ENCODE measurements at regions not wholly inside any gene's neighbourhood (a gene's known extent, or its start where the extent isn't known, plus 50 kb on each side); places are given as distances from the start of the nearest gene placed in this dataset.

GRCh38 chr14:87153901-87154300, 839.1 kb downstream of the GALC start:
- no peak overlapping the region for H3K4me2 ChIP-seq (ENCODE audit: low read depth, low read length)
- H2AFZ ChIP-seq (ENCODE audit: low read length): no peak overlapping the region
- ChIA-PET POLR2A (no interaction called here), CTCF (ENCODE audit: low intra/inter-chr PET ratio, low total read pairs) (no interaction called here)
- 52% methylated on average over 4 of the region's 4 CpGs for WGBS (ENCODE audit: low lambda C conversion rate)
- H4K20me1 ChIP-seq (ENCODE audit: insufficient read depth, low read length): no peaks in the 10 kb centered on the region
- H3K36me3 ChIP-seq (replicated peaks in 1 of 2; ENCODE audit: control insufficient read depth in 1 of 2, insufficient read depth in 2 of 2, low read length in 2 of 2): no peaks in the 10 kb centered on the region
- H3K9ac ChIP-seq (ENCODE audit: insufficient read depth, low read depth, low read length): no peak overlapping the region
- no peak for ATAC-seq
- no peaks in the 10 kb centered on the region for H3K4me1 ChIP-seq (ENCODE audit: insufficient read depth, low read length)
- no TSS peak for BruUV-seq (replicated peaks)
- H3K4me3 ChIP-seq (replicated peaks in 1 of 3; ENCODE audit: insufficient read depth in 1 of 3, low read depth in 2 of 3, low read length in 3 of 3): no peak overlapping the region
- no peak for DNase-seq (ENCODE audit: low spot score)
- in situ Hi-C loops (cut with HindIII; ENCODE audit: extremely low pct_ligation_motif_present, low pct_unique_long_range_greater_than_20kb) (no loop called here), intact Hi-C loops (cut with micrococcal nuclease; ENCODE audit: unreplicated experiment) (no loop called here)
- no peaks in the 10 kb centered on the region for H3K79me2 ChIP-seq (ENCODE audit: insufficient read depth, low read length)
- H3K27ac ChIP-seq (ENCODE audit: extremely low read length, insufficient read depth, low read length): no peak overlapping the region
- H3K27me3 ChIP-seq (ENCODE audit: control insufficient read depth in 1 of 2, insufficient read depth in 2 of 2, low read length in 2 of 2): no peaks in the 10 kb centered on the region
- no peaks in the 10 kb centered on the region for H3K9me3 ChIP-seq (ENCODE audit: low read length)
- no peak for FAIRE-seq
- TF ChIP-seq ZNF766 (CRISPR knock-in tag; IDR thresholded peaks at IDR 0.05; ENCODE audit: borderline replicate concordance) (no peak), RARA (CRISPR knock-in tag; IDR thresholded peaks at IDR 0.05) (no peak), ZNF605 (CRISPR knock-in tag; IDR thresholded peaks at IDR 0.05) (no peak), PLSCR1 (CRISPR knock-in tag; IDR thresholded peaks at IDR 0.05; ENCODE audit: borderline replicate concordance) (no peak), MIXL1 (CRISPR knock-in tag; IDR thresholded peaks at IDR 0.05) (no peak), CEBPB (IDR thresholded peaks at IDR 0.05; ENCODE audit: borderline replicate concordance, low read depth, low read length) (no peak), HNRNPUL1 (IDR thresholded peaks at IDR 0.05; ENCODE audit: low read depth, low read length) (no peak), RCOR2 (CRISPR knock-in tag; IDR thresholded peaks at IDR 0.05) (no peak), MXI1 (IDR thresholded peaks at IDR 0.05; ENCODE audit: borderline replicate concordance, low read depth, low read length) (no peak), NRL (CRISPR knock-in tag; IDR thresholded peaks at IDR 0.05; ENCODE audit: borderline replicate concordance) (no peak), GMEB2 (CRISPR knock-in tag; IDR thresholded peaks at IDR 0.05; ENCODE audit: low read depth) (no peak), SMARCE1 (IDR thresholded peaks at IDR 0.05; ENCODE audit: borderline replicate concordance) (no peak), GTF3A (CRISPR knock-in tag; conservative IDR thresholded peaks at IDR 0.05) (no peak), FOXK2 (IDR thresholded peaks at IDR 0.05) (no peak), CREB3 (CRISPR knock-in tag; IDR thresholded peaks at IDR 0.05) (no peak), MAFK (conservative IDR thresholded peaks at IDR 0.05 in 1 of 2, IDR thresholded peaks at IDR 0.05 in 1 of 2; ENCODE audit: low read length in 2 of 2) (no peak), MZF1 (CRISPR knock-in tag; IDR thresholded peaks at IDR 0.05; ENCODE audit: borderline replicate concordance) (no peak)
